Prostate gland (tissue), 2 donors: ENCODE measurements at regions not wholly inside any gene's neighbourhood (a gene's known extent, or its start where the extent isn't known, plus 50 kb on each side); places are given as distances from the start of the nearest gene placed in this dataset.

ENCODE experiments used
- POLR2A ChIP-seq: fragments of 450-650 bp; IDR thresholded peaks from one replicate; pipeline ENCODE4 v1.6.1; 2016; ENCODE audit warnings: antibody characterized with exemption, mild to moderate bottlenecking
- TF ChIP-seq, protein P1 (sequence below), 4 experiments: fragments of 200-600 bp in 2 of 4; fragments of 450-650 bp in 2 of 4; sonication (generic) in 2 of 4; IDR thresholded peaks; 1 replicate in 3 of 4; 2 replicates in 1 of 4; pipeline ENCODE4 v1.5.1; 2016 to 2019; ENCODE audit warnings: antibody characterized with exemption in 4 of 4, mild to moderate bottlenecking in 2 of 4, moderate library complexity in 2 of 4

DNA sequence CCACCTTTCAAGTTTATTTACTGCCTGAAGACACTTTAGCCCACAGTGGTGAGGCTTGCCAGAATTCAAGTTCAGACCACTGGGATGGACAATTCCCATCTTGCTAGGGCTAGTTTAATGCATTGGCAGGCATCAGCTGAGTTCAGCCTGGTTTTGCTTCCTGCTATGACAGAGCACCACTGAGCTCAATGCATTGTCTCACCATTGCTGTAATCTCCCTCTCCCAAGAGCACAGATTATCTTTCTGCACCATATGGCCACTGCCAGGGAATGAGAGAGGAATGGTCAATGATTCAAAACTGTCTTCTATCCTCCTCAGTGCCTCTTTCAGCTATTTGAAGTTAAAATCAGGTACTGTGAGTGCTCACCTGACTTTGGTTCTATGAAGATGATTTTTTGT is 160.8 kb downstream of the XPNPEP1 start:
- TF ChIP-seq, protein P1, sequence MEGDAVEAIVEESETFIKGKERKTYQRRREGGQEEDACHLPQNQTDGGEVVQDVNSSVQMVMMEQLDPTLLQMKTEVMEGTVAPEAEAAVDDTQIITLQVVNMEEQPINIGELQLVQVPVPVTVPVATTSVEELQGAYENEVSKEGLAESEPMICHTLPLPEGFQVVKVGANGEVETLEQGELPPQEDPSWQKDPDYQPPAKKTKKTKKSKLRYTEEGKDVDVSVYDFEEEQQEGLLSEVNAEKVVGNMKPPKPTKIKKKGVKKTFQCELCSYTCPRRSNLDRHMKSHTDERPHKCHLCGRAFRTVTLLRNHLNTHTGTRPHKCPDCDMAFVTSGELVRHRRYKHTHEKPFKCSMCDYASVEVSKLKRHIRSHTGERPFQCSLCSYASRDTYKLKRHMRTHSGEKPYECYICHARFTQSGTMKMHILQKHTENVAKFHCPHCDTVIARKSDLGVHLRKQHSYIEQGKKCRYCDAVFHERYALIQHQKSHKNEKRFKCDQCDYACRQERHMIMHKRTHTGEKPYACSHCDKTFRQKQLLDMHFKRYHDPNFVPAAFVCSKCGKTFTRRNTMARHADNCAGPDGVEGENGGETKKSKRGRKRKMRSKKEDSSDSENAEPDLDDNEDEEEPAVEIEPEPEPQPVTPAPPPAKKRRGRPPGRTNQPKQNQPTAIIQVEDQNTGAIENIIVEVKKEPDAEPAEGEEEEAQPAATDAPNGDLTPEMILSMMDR (IDR thresholded peaks at IDR 0.05), result no peak
- TF ChIP-seq POLR2A, result no peak
